Trophoblast cell (in vitro differentiated cells and primary cell): ENCODE measurements at regions not wholly inside any gene's neighbourhood (a gene's known extent, or its start where the extent isn't known, plus 50 kb on each side); places are given as distances from the start of the nearest gene placed in this dataset.

Source experiments
- DNase-seq, 2 donors: peaks; one replicate each; pipeline ENCODE4 v3.0.0-alpha.2; 2016
- H2AFZ ChIP-seq: 2 replicates; pipeline ENCODE4 v1.6.1; 2013; ENCODE audit warnings: low read length, moderate library complexity, mild to moderate bottlenecking; ENCODE audit not compliant: insufficient read depth, poor library complexity
- H2AK5ac ChIP-seq: 2 replicates; pipeline ENCODE4 v1.6.1; 2013; ENCODE audit warnings: mild to moderate bottlenecking, low read length
- H2BK120ac ChIP-seq: 2 replicates; pipeline ENCODE4 v1.6.1; 2013; ENCODE audit warnings: low read length, mild to moderate bottlenecking, moderate library complexity; ENCODE audit not compliant: insufficient read depth, poor library complexity
- H2BK12ac ChIP-seq: 2 replicates; pipeline ENCODE4 v1.6.1; 2013; ENCODE audit warnings: mild to moderate bottlenecking, low read length, moderate library complexity
- H2BK5ac ChIP-seq: 2 replicates; pipeline ENCODE4 v1.6.1; 2013; ENCODE audit warnings: low read length, low read depth, moderate library complexity, mild to moderate bottlenecking; ENCODE audit not compliant: poor library complexity
- H3K14ac ChIP-seq: 2 replicates; pipeline ENCODE4 v1.6.1; 2013; ENCODE audit warnings: mild to moderate bottlenecking, low read length
- H3K18ac ChIP-seq: 2 replicates; pipeline ENCODE4 v1.6.1; 2013; ENCODE audit warnings: mild to moderate bottlenecking, low read length
- H3K23ac ChIP-seq: 2 replicates; pipeline ENCODE4 v1.6.1; 2013; ENCODE audit warnings: low read length
- H3K27ac ChIP-seq: 2 replicates; pipeline ENCODE4 v1.5.1; 2013; ENCODE audit warnings: low read depth, mild to moderate bottlenecking, inconsistent platforms, low read length, moderate library complexity
- H3K27me3 ChIP-seq: 2 replicates; pipeline ENCODE4 v1.6.1; 2013; ENCODE audit warnings: inconsistent platforms, mild to moderate bottlenecking, low read length, moderate library complexity; ENCODE audit not compliant: insufficient read depth
- H3K36me3 ChIP-seq, 2 experiments: 1 replicate in 1 of 2; 2 replicates in 1 of 2; pipeline ENCODE4 v1.6.1; 2013; ENCODE audit warnings: low read length in 2 of 2, mild to moderate bottlenecking in 2 of 2, moderate library complexity in 1 of 2; ENCODE audit not compliant: insufficient read depth in 2 of 2, control insufficient read depth in 1 of 2
- H3K4ac ChIP-seq: 2 replicates; pipeline ENCODE4 v1.6.1; 2013; ENCODE audit warnings: low read depth, mild to moderate bottlenecking, low read length, moderate library complexity
- H3K4me1 ChIP-seq, 2 experiments: 1 replicate in 1 of 2; 2 replicates in 1 of 2; pipeline ENCODE4 v1.6.1; 2013; ENCODE audit warnings: low read length in 2 of 2, mild to moderate bottlenecking in 2 of 2, moderate library complexity in 1 of 2; ENCODE audit not compliant: insufficient read depth in 2 of 2, control insufficient read depth in 1 of 2
- H3K4me2 ChIP-seq: 2 replicates; pipeline ENCODE4 v1.6.1; 2013; ENCODE audit warnings: inconsistent platforms, mild to moderate bottlenecking, low read length, moderate library complexity
- H3K4me3 ChIP-seq: 2 replicates; pipeline ENCODE4 v1.5.1; 2013; ENCODE audit warnings: mild to moderate bottlenecking, low read depth, low read length, inconsistent platforms
- H3K79me1 ChIP-seq: one replicate; pipeline ENCODE4 v1.6.1; 2013; ENCODE audit warnings: low read length
- H3K79me2 ChIP-seq: 2 replicates; pipeline ENCODE4 v1.6.1; 2013; ENCODE audit warnings: low read length, mild to moderate bottlenecking; ENCODE audit not compliant: control insufficient read depth, insufficient read depth, poor library complexity
- H3K9ac ChIP-seq: 2 replicates; pipeline ENCODE4 v1.6.1; 2013; ENCODE audit warnings: mild to moderate bottlenecking, low read length
- H3K9me3 ChIP-seq: 2 replicates; pipeline ENCODE4 v1.6.1; 2013; ENCODE audit warnings: low read depth, mild to moderate bottlenecking, control low read depth, inconsistent platforms, low read length; ENCODE audit not compliant: insufficient read depth
- H4K12ac ChIP-seq: 2 replicates; pipeline ENCODE4 v1.6.1; 2013; ENCODE audit warnings: low read depth, mild to moderate bottlenecking, low read length, moderate library complexity
- H4K8ac ChIP-seq: 2 replicates; pipeline ENCODE4 v1.6.1; 2013; ENCODE audit warnings: low read depth, mild to moderate bottlenecking, low read length, moderate library complexity
- H4K91ac ChIP-seq: one replicate; pipeline ENCODE4 v1.6.1; 2013; ENCODE audit warnings: low read depth, mild to moderate bottlenecking, low read length, moderate library complexity
- WGBS: extraction: QIAGEN DNeasy Blood & Tissue Kit; methylation state at CpG from one replicate; pipeline ENCODE4 v1.1.7; 2013; ENCODE audit warnings: missing lambda C conversion rate; ENCODE audit not compliant: insufficient read length, insufficient coverage; ENCODE audit errors: extremely low coverage; 5-methylcytosine and 5-hydroxymethylcytosine counted together

DNA sequence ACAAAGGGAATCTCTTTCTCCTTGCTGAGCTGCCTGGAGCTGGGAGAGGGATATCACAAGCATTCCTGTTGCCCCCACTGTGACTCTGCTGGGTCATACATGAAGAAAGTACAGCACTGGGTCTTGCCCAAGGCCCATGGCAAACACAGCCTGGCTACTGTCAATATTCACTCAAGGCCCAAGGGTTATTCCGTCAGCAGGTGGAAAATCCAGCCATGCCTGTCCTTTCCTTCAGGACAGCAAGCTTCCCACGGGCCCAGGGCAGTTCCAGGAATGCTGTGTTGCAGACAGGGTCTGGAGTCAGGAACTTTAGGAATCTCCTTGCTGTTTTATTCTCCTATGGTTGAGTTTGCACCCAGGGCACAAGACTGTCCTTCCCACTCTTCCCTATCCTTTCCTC, 106.8 kb downstream of the TNFSF13B start:
- no peaks in the 10 kb centered on the region for H3K79me1 ChIP-seq
- no peak overlapping the region for H4K12ac ChIP-seq
- no peak overlapping the region for H3K4me3 ChIP-seq
- H2BK5ac ChIP-seq = no peak overlapping the region
- H3K27me3 ChIP-seq = no peaks in the 10 kb centered on the region
- H3K4me2 ChIP-seq = no peak overlapping the region
- H3K27ac ChIP-seq = no peak overlapping the region
- no peak overlapping the region for H4K91ac ChIP-seq
- H3K4me1 ChIP-seq = peaks cover 0 to 6% of the 10 kb centered on the region in 2 experiments
- H2AK5ac ChIP-seq = no peak overlapping the region
- H2BK12ac ChIP-seq = no peak overlapping the region
- no peaks in the 10 kb centered on the region for H3K9me3 ChIP-seq
- no peak overlapping the region for H3K23ac ChIP-seq
- H2AFZ ChIP-seq = no peak overlapping the region
- no peaks in the 10 kb centered on the region for H3K79me2 ChIP-seq
- DNase-seq = no peak
- no CpG with 5 or more reads among the region's 2 CpGs for WGBS
- H3K14ac ChIP-seq = no peak overlapping the region
- H4K8ac ChIP-seq = no peak overlapping the region
- H3K9ac ChIP-seq = no peak overlapping the region
- no peak overlapping the region for H3K4ac ChIP-seq
- H3K36me3 ChIP-seq = no peaks in the 10 kb centered on the region
- no peak overlapping the region for H3K18ac ChIP-seq
- no peak overlapping the region for H2BK120ac ChIP-seq

DNA sequence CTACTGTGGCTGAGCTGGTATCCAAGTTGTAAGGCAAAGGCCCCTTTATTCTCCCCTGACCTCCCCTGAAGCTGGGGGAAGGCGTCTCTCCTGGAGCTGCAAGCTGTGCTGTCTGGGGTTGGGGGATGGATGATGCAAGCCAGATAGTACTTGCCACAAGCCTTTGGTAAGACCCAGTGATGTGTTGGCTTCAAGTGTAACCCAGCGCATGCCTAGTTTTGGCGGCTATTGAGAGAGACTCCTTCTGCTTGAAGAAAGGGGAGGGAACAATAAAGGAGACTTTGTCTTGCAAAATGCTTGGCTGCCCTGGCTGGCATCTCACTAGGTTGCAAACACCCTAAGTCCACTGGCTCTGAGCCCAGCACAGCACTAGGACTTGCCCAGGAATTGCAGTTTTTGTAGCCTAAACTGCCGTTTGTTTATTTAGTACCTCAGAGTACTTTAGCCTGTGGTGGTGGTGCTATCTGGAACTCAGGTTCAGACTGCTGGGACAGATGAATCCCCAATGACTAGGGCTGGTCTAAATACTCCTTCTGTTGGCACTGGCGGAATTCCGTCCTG, 108.2 kb downstream of the TNFSF13B start:
- no peaks in the 10 kb centered on the region for H3K36me3 ChIP-seq
- no peak overlapping the region for H2BK5ac ChIP-seq
- DNase-seq = no peak
- H3K4me1 ChIP-seq = peaks cover 0 to 6% of the 10 kb centered on the region in 2 experiments
- H3K27ac ChIP-seq = no peak overlapping the region
- H3K9me3 ChIP-seq = no peaks in the 10 kb centered on the region
- no peak overlapping the region for H4K91ac ChIP-seq
- no peak overlapping the region for H2AFZ ChIP-seq
- no peak overlapping the region for H4K8ac ChIP-seq
- no peak overlapping the region for H3K4ac ChIP-seq
- H3K18ac ChIP-seq = no peak overlapping the region
- no peak overlapping the region for H3K4me2 ChIP-seq
- no peak overlapping the region for H3K4me3 ChIP-seq
- H3K14ac ChIP-seq = no peak overlapping the region
- H3K23ac ChIP-seq = no peak overlapping the region
- H3K79me2 ChIP-seq = no peaks in the 10 kb centered on the region
- H3K27me3 ChIP-seq = no peaks in the 10 kb centered on the region
- no peak overlapping the region for H4K12ac ChIP-seq
- H3K79me1 ChIP-seq = no peaks in the 10 kb centered on the region
- no peak overlapping the region for H3K9ac ChIP-seq
- H2AK5ac ChIP-seq = no peak overlapping the region
- no peak overlapping the region for H2BK12ac ChIP-seq
- H2BK120ac ChIP-seq = no peak overlapping the region
- no CpG with 5 or more reads among the region's 6 CpGs for WGBS

DNA sequence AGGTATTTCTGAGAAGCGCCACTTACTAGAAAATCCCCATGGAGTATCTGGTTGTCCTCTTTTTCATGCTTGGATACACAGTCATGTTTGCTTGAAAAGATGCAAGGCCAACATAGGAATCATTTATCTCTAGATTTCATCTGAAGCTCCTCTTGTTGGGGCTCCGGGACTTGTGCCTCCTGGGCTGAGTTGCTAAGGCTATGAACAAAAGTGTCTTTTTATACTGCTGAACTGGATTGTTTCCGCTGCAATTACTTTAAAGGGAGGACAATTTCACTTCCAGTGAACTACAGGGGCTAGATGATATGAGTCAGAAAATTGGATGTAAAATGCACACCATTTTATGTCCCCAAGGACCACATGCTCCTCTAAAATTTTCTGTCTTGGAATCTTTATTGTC, 114.1 kb downstream of the TNFSF13B start:
- H2BK5ac ChIP-seq = no peak overlapping the region
- no peak overlapping the region for H3K4ac ChIP-seq
- H4K12ac ChIP-seq = no peak overlapping the region
- no CpG with 5 or more reads among the region's 3 CpGs for WGBS
- H3K18ac ChIP-seq = no peak overlapping the region
- no peaks in the 10 kb centered on the region for H3K27me3 ChIP-seq
- no peak overlapping the region for H2BK120ac ChIP-seq
- no peak for DNase-seq
- no peaks in the 10 kb centered on the region for H3K79me1 ChIP-seq
- H3K23ac ChIP-seq = no peak overlapping the region
- no peak overlapping the region for H3K4me2 ChIP-seq
- H3K4me3 ChIP-seq = no peak overlapping the region
- H4K8ac ChIP-seq = no peak overlapping the region
- no peak overlapping the region for H4K91ac ChIP-seq
- no peaks in the 10 kb centered on the region for H3K4me1 ChIP-seq
- no peak overlapping the region for H2AK5ac ChIP-seq
- no peak overlapping the region for H3K14ac ChIP-seq
- H3K79me2 ChIP-seq = no peaks in the 10 kb centered on the region
- H3K9ac ChIP-seq = no peak overlapping the region
- H2BK12ac ChIP-seq = no peak overlapping the region
- no peak overlapping the region for H2AFZ ChIP-seq
- no peak overlapping the region for H3K27ac ChIP-seq
- H3K9me3 ChIP-seq = no peaks in the 10 kb centered on the region
- H3K36me3 ChIP-seq = no peaks in the 10 kb centered on the region

DNA sequence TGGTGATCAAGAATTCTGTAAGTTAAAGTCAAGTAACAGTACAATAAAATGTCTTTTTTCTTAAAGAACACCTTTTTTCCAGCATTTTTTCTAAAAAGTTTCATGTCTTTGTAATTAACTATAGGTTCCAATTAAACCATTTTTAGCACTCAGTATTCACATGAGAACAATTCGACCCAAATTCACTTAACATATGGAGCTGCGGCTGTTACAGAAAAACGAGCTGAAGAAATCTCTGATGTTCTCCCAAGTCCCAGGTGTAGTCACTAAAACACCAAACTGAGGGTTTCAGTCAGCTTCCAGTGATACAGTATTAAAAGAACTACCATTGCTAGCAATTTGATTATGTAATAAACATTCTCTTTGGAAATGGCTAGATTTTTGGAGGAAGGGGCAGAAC, 117.6 kb downstream of the TNFSF13B start:
- no peak overlapping the region for H2AK5ac ChIP-seq
- H2BK120ac ChIP-seq = no peak overlapping the region
- H3K79me1 ChIP-seq = no peaks in the 10 kb centered on the region
- H3K4me1 ChIP-seq = no peaks in the 10 kb centered on the region
- no peak overlapping the region for H2BK12ac ChIP-seq
- H3K23ac ChIP-seq = no peak overlapping the region
- H3K27ac ChIP-seq = no peak overlapping the region
- no peaks in the 10 kb centered on the region for H3K36me3 ChIP-seq
- no peak for DNase-seq
- no CpG with 5 or more reads among the region's 3 CpGs for WGBS
- H4K12ac ChIP-seq = no peak overlapping the region
- H3K4me2 ChIP-seq = no peak overlapping the region
- H3K4me3 ChIP-seq = no peak overlapping the region
- H3K14ac ChIP-seq = no peak overlapping the region
- H4K8ac ChIP-seq = no peak overlapping the region
- no peak overlapping the region for H3K4ac ChIP-seq
- H3K9ac ChIP-seq = no peak overlapping the region
- H4K91ac ChIP-seq = no peak overlapping the region
- no peaks in the 10 kb centered on the region for H3K79me2 ChIP-seq
- no peak overlapping the region for H2BK5ac ChIP-seq
- no peaks in the 10 kb centered on the region for H3K9me3 ChIP-seq
- H2AFZ ChIP-seq = no peak overlapping the region
- no peak overlapping the region for H3K18ac ChIP-seq
- no peaks in the 10 kb centered on the region for H3K27me3 ChIP-seq
